ENCODE measurements at regions not wholly inside any gene's neighbourhood (a gene's known extent, or its start where the extent isn't known, plus 50 kb on each side); places are given as distances from the start of the nearest gene placed in this dataset.

DNA sequence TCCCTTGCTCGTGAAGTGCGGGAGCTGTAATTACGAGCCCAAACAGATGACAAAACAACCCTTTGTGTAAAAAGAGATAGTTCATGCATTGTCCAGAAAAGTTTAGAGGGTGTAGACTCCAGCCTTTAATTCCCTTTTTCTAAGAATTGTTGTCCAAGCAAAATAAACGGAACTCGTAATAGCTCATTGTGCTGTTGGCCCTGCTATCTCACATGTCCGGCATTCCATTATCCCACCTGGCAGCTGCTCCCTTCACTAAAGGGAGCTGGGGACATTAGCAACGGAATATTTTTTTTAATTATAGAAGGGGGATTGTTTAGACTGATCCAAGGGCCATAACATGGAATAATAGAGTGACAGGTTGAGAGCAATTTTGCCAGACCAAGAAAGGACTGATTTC is 277.5 kb upstream of the TBX3 start:
- Histone ChIP-seq H3K27ac (no peak overlapping the region), H3K9me3 (ENCODE audit: severe bottlenecking) (no peaks in the 10 kb centered on the region), H3K36me3 (no peaks in the 10 kb centered on the region), H3K27me3 (ENCODE audit: insufficient read depth, low read depth, severe bottlenecking) (peaks cover 2% of the 10 kb centered on the region), H3K4me3 (ENCODE audit: low read depth, low read length) (no peak overlapping the region)
- no peak for DNase-seq
- no peak for TF ChIP-seq CTCF (IDR thresholded peaks at IDR 0.05; ENCODE audit: low read depth, low read length)

DNA sequence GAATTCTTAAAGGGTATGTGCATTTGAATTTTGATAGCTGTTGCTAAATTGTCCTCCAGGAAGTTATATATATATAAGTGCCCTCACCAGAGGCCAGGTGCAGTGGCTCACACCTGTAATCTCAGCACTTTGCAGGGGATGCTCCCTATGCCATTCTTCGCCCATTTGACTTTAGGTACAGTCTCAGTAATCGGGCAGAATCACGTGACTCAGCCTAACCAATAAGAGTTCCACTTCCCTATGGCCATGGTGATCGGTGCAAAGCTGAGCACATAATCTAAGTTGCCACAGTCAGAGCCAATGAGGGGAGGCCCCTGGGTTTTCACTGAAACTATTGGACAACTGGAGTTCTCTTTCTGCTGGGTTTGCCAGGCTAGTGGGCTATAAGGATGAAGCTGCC is 274.6 kb upstream of the TBX3 start:
- no peak for TF ChIP-seq CTCF (IDR thresholded peaks at IDR 0.05; ENCODE audit: low read depth, low read length)
- H3K9me3 ChIP-seq (ENCODE audit: severe bottlenecking), result no peaks in the 10 kb centered on the region

GRCh38 chr12:114957225-114957624 is 273.2 kb upstream of the TBX3 start:
- no peak for DNase-seq
- Histone ChIP-seq H3K9me3 (ENCODE audit: severe bottlenecking) (no peaks in the 10 kb centered on the region), H3K27ac (no peak overlapping the region), H3K36me3 (no peaks in the 10 kb centered on the region), H3K27me3 (ENCODE audit: insufficient read depth, low read depth, severe bottlenecking) (no peaks in the 10 kb centered on the region), H3K4me3 (ENCODE audit: low read depth, low read length) (no peak overlapping the region)
- TF ChIP-seq CTCF (IDR thresholded peaks at IDR 0.05; ENCODE audit: low read depth, low read length), result no peak

More for the DNA sequence above, 274.6 kb upstream of the TBX3 start:
- H3K36me3 ChIP-seq, result no peaks in the 10 kb centered on the region
- no peak overlapping the region for H3K27ac ChIP-seq
- no peak for DNase-seq
- no peaks in the 10 kb centered on the region for H3K27me3 ChIP-seq (ENCODE audit: insufficient read depth, low read depth, severe bottlenecking)
- H3K4me3 ChIP-seq (ENCODE audit: low read depth, low read length), result no peak overlapping the region

GRCh38 chr12:114955414-114956014 is 271.5 kb upstream of the TBX3 start:
- H3K36me3 ChIP-seq, result no peaks in the 10 kb centered on the region
- H3K27ac ChIP-seq, result no peak overlapping the region
- H3K27me3 ChIP-seq (ENCODE audit: insufficient read depth, low read depth, severe bottlenecking), result no peaks in the 10 kb centered on the region
- H3K4me3 ChIP-seq (ENCODE audit: low read depth, low read length), result no peak overlapping the region
- no peak for DNase-seq
- no peaks in the 10 kb centered on the region for H3K9me3 ChIP-seq (ENCODE audit: severe bottlenecking)
- no peak for TF ChIP-seq CTCF (IDR thresholded peaks at IDR 0.05; ENCODE audit: low read depth, low read length)

DNA sequence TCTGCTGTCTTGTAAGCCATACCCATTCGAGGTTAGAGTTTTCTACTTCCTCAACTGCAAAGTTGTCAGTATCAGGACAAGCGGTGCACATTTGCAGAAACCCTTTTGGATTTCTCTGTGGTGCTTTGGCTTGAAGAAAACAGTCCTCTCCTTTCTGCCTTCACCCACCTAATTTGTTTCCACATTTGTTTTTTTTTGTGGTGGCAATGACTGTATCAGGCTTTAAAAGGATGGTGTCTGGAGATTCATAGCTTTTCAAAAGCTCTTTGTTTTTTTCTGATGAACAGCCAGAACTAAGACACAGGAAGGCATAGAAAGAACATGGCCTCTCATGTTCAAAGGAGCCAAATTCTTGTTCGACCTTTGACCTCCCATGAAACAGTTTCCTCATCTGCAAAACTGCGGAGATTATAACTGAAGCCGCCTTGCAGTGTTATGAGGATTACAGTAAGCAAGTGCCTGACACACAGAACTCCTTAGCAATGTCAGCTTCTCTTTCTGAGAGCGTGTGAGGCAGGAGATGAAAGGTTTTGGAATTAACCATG is 270.6 kb upstream of the TBX3 start:
- Histone ChIP-seq H3K4me3 (ENCODE audit: low read depth, low read length) (no peak overlapping the region), H3K27me3 (ENCODE audit: insufficient read depth, low read depth, severe bottlenecking) (no peaks in the 10 kb centered on the region), H3K27ac (no peak overlapping the region), H3K9me3 (ENCODE audit: severe bottlenecking) (no peaks in the 10 kb centered on the region), H3K36me3 (no peaks in the 10 kb centered on the region)
- DNase-seq, result no peak
- no peak for TF ChIP-seq CTCF (IDR thresholded peaks at IDR 0.05; ENCODE audit: low read depth, low read length)

Measured in WERI-Rb-1 (cell line).